IgD-negative memory B cell (primary cell): ENCODE measurements at regions not wholly inside any gene's neighbourhood (a gene's known extent, or its start where the extent isn't known, plus 50 kb on each side); places are given as distances from the start of the nearest gene placed in this dataset.

Experiments
- H3K27ac Mint-ChIP-seq, 3 donors: one replicate each; pipeline ENCODE4 v1.8.0; 2020 to 2022; ENCODE audit warnings: mild to moderate bottlenecking in 3 of 3, mixed read lengths in 3 of 3, moderate library complexity in 1 of 3
- H3K27me3 Mint-ChIP-seq: one replicate; pipeline ENCODE4 v1.8.0; 2021; ENCODE audit warnings: mixed read lengths
- H3K36me3 Mint-ChIP-seq: one replicate; pipeline ENCODE4 v1.8.0; 2020; ENCODE audit warnings: mild to moderate bottlenecking, mixed read lengths
- H3K4me1 Mint-ChIP-seq, 3 donors: one replicate each; pipeline ENCODE4 v1.8.0; 2020 to 2022; ENCODE audit warnings: mixed read lengths in 3 of 3, mild to moderate bottlenecking in 1 of 3
- H3K4me3 Mint-ChIP-seq, 4 donors: one replicate each; pipeline ENCODE4 v1.8.0; 2020 to 2022; ENCODE audit warnings: mild to moderate bottlenecking in 4 of 4, mixed read lengths in 4 of 4, moderate library complexity in 3 of 4
- H3K9me3 Mint-ChIP-seq, 3 donors: one replicate each; pipeline ENCODE4 v1.8.0; 2020 to 2021; ENCODE audit warnings: mixed read lengths in 3 of 3, mild to moderate bottlenecking in 1 of 3

DNA sequence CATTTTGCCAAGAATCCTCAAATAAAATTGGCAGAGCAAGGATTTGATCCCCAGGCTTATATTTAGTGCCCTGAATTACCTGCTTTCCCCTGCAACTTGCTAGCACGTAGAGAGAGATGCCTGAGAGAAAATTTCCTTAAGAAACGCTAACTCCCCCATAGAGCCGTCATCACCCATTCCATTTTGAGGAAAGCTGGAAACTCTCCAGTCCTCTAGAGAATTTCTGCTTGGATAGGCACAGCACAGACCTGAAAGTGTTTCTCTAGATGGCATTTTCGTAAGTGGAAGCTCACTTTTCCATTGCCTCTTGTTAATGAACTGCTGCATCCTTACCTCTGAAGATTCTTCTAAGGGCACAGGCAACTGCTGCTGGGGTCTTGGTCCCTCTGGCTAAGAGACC lies 277.8 kb upstream of the SIX2 start:
- Mint-ChIP-seq H3K4me3 (no peak overlapping the region), H3K36me3 (no peaks in the 10 kb centered on the region), H3K27me3 (no peaks in the 10 kb centered on the region), H3K9me3 (no peaks in the 10 kb centered on the region), H3K27ac (no peak overlapping the region), H3K4me1 (peaks cover 0 to 6% (median 0%) of the 10 kb centered on the region in 3 donors)

DNA sequence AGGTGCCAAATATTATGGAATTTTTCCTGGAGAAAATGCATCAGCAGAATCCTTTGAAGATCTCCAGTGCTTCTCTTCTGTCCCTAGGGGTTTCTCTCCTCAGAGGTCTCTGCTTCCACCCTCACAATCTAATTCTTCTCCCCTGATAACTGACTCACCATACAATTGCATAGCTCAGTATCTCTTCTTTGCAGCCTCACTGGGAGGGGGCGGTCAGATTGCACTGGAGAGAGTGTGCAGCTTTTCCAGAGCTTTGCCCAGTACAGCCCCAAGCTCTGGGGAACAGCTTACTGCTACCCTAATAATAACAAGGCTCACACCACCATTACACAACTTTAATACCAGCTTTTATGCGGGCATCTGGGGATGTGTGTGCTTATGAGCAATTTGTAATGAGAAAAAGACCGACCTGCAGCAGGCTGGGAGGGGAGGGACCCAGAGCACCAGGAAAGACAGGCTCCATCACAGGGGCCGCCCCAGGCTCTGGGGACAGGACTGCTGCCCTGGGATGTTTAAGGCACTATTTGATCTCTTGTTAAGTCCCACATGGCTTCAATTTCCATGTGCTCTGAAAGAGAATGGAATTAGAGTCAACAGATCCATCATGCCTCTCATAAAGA lies 276.6 kb upstream of the SIX2 start:
- no peaks in the 10 kb centered on the region for H3K36me3 Mint-ChIP-seq
- peaks cover under 1% of the 10 kb centered on the region for H3K27me3 Mint-ChIP-seq
- H3K9me3 Mint-ChIP-seq, result no peaks in the 10 kb centered on the region
- H3K4me3 Mint-ChIP-seq, result no peak overlapping the region
- no peak overlapping the region for H3K27ac Mint-ChIP-seq
- H3K4me1 Mint-ChIP-seq, result peaks cover 0 to 5% (median 0%) of the 10 kb centered on the region in 3 donors

- Mint-ChIP-seq H3K27ac (no peak overlapping the region), H3K9me3 (no peaks in the 10 kb centered on the region), H3K27me3 (peaks cover 3% of the 10 kb centered on the region), H3K4me3 (no peak overlapping the region), H3K4me1 (peaks cover 0 to 5% (median 0%) of the 10 kb centered on the region in 3 donors), H3K36me3 (no peaks in the 10 kb centered on the region)
These were observed 276.1 kb upstream of the SIX2 start for GRCh38 chr2:45285311-45285710.

DNA sequence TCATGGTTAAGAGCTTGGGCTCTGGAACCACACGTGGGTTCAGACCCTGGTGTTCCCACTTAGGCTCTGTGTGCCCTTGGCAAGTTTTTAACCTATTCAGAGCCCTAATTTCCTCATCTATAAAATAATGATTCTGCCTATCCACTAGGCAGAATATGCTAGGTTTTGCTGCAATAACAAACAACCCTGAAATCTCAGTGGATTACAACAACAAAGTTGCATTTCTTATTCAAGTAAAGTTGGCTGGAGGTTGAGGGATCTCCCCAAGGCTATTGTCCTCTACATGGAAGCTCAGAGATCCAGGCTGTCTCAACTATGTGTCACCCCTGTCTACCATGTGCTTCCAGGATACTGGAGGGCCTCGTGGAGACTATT lies 275.4 kb upstream of the SIX2 start:
- Mint-ChIP-seq H3K27ac (no peak overlapping the region), H3K36me3 (no peaks in the 10 kb centered on the region), H3K4me3 (no peak overlapping the region), H3K9me3 (no peaks in the 10 kb centered on the region), H3K4me1 (peaks cover 0 to 5% (median 0%) of the 10 kb centered on the region in 3 donors), H3K27me3 (peaks cover 3% of the 10 kb centered on the region)

DNA sequence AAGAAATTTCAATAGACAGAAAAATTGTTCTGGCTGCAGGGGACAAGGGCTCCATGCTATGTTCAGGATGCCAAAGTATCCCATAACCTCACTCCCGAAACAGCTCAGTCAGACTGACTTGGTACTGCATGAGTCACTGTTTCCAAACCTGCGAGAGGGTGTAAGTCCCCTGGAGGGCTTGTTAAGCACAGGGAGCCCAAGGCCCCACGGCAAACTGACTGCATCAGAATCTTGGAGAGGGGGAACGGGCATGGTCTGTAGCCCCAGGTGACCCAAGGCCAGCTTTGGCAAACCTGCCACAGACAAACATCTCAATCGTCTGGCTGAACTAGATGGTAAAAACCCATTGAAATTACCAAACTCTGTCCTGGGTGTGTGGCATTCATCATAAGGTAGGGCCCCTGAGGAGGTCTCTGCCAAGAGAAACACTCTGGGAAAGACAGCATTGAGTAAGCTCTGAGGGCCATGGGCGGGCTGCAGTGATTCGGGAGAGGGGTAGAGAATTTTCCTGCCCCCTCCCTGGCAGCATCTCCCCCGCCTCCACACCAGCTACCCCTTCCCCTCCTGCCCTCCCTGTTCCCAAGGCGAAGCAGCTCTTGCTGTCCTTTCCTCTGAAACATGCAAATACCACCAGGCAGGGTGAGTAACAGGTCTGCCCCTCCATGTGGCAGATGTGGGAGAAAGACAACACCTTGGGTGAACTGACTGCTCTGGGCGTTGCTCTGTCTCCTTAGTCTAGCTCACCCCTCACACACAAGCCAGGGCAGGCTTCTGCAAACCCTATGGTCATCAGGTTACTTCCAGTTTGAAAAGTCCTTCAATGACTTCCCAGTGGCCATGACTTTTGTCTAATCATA lies 274.7 kb upstream of the SIX2 start:
- Mint-ChIP-seq H3K36me3 (no peaks in the 10 kb centered on the region), H3K4me3 (no peak overlapping the region), H3K27me3 (peaks cover 3% of the 10 kb centered on the region), H3K27ac (no peak overlapping the region), H3K9me3 (no peaks in the 10 kb centered on the region), H3K4me1 (no peaks in the 10 kb centered on the region)

GRCh38 chr2:45282646-45283045 lies 273.4 kb upstream of the SIX2 start:
- H3K4me1 Mint-ChIP-seq, result no peaks in the 10 kb centered on the region
- H3K27me3 Mint-ChIP-seq, result peaks cover 3% of the 10 kb centered on the region
- H3K36me3 Mint-ChIP-seq, result no peaks in the 10 kb centered on the region
- no peak overlapping the region for H3K27ac Mint-ChIP-seq
- no peak overlapping the region for H3K4me3 Mint-ChIP-seq
- H3K9me3 Mint-ChIP-seq, result no peaks in the 10 kb centered on the region

DNA sequence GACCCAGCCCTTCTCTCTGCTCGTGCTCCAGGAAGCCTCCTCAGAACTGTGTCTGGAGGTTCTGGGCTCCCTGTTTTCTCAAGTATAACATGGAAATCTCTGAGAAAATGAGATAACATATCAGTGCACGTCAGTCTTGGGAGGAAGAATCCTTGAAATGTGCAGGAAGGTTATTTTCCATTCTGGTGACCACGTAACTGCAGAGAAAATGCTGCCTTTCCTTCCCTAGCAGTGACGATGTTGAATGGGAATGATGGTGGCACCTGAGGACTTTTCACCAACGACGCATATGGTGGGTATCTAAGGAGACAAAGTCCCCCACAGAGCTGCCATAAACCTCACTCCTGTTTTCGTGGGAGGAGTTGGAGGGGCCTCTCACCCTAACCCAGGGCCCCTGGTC lies 272.1 kb upstream of the SIX2 start:
- peaks cover 5% of the 10 kb centered on the region for H3K27me3 Mint-ChIP-seq
- no peaks in the 10 kb centered on the region for H3K36me3 Mint-ChIP-seq
- no peaks in the 10 kb centered on the region for H3K9me3 Mint-ChIP-seq
- no peaks in the 10 kb centered on the region for H3K4me1 Mint-ChIP-seq
- H3K27ac Mint-ChIP-seq, result no peak overlapping the region
- no peak overlapping the region for H3K4me3 Mint-ChIP-seq

DNA sequence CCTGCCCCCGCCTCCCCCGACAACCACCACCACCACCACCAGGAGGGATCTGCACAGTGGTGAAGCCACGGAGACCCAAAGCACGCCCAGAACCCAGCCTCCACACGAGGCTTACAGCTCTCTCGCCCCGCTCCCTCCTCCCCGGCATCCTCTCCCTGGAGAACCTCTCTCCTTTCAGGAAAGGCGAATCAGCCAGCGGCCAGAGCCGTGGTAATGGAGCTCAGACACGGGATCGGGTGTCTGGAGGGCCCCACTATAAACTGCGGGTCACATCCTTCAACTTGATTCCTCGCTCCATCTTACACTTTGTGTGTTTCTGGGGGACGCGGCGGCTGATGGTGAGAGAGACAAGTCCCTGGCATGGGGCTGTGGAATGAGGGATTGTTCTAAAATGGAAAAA lies 271.5 kb upstream of the SIX2 start:
- Mint-ChIP-seq H3K36me3 (no peaks in the 10 kb centered on the region), H3K4me3 (no peak overlapping the region), H3K4me1 (no peaks in the 10 kb centered on the region), H3K27ac (no peak overlapping the region), H3K9me3 (no peaks in the 10 kb centered on the region), H3K27me3 (peaks cover 5% of the 10 kb centered on the region)

- no peaks in the 10 kb centered on the region for H3K9me3 Mint-ChIP-seq
- no peaks in the 10 kb centered on the region for H3K4me1 Mint-ChIP-seq
- H3K27ac Mint-ChIP-seq, result no peak overlapping the region
- peaks cover 5% of the 10 kb centered on the region for H3K27me3 Mint-ChIP-seq
- H3K4me3 Mint-ChIP-seq, result no peak overlapping the region
- no peaks in the 10 kb centered on the region for H3K36me3 Mint-ChIP-seq
These were observed 270.1 kb upstream of the SIX2 start for GRCh38 chr2:45279356-45279755.

GRCh38 chr2:45278365-45279078 lies 269.3 kb upstream of the SIX2 start:
- Mint-ChIP-seq H3K4me1 (no peaks in the 10 kb centered on the region), H3K27me3 (peaks cover 5% of the 10 kb centered on the region), H3K9me3 (no peaks in the 10 kb centered on the region), H3K27ac (no peak overlapping the region), H3K36me3 (no peaks in the 10 kb centered on the region), H3K4me3 (no peak overlapping the region)

DNA sequence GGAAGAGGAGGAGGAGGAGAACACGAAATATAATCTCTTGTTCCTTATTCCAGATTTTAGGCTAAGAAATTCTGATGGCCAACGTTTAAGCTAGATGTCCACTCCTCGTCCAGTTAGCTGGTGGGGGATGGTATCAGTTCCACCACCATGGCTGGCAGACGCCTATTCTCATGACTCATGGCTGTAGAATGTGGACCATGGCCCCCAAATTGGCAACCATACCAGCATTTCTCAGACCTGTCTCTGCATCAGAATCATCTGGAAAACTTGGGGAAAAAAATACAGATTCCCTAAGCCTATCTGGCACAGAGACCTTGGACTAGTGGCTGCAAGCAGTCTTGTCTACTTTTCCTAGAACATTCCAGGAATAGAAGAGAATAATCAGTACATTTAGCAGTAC lies 267.7 kb upstream of the SIX2 start:
- Mint-ChIP-seq H3K4me3 (no peak overlapping the region), H3K27ac (no peak overlapping the region), H3K27me3 (peaks cover 7% of the 10 kb centered on the region), H3K36me3 (no peaks in the 10 kb centered on the region), H3K4me1 (no peaks in the 10 kb centered on the region), H3K9me3 (no peaks in the 10 kb centered on the region)

DNA sequence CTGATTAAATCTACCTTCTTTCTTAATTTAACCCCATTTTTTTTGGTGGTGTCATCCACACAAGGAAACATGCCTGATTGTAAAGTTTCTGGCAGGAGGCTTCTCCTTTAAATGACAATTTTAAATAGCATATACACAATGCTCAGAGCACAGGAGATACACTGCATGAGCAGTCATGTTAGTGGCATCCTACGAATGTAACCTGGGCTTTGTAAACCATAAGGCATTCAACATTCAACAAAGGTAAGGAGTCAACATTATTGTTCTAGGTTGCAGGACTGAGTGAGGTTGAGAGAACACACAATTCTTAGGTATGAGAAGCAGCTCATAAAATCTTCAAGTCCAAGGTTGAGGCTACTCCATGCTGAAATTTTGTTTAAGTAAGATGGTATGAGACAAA lies 266.6 kb upstream of the SIX2 start:
- no peak overlapping the region for H3K4me3 Mint-ChIP-seq
- H3K27ac Mint-ChIP-seq, result no peak overlapping the region
- H3K9me3 Mint-ChIP-seq, result no peaks in the 10 kb centered on the region
- no peaks in the 10 kb centered on the region for H3K36me3 Mint-ChIP-seq
- peaks cover 7% of the 10 kb centered on the region for H3K27me3 Mint-ChIP-seq
- no peaks in the 10 kb centered on the region for H3K4me1 Mint-ChIP-seq

- no peaks in the 10 kb centered on the region for H3K9me3 Mint-ChIP-seq
- no peak overlapping the region for H3K4me3 Mint-ChIP-seq
- H3K4me1 Mint-ChIP-seq, result no peaks in the 10 kb centered on the region
- no peaks in the 10 kb centered on the region for H3K36me3 Mint-ChIP-seq
- H3K27ac Mint-ChIP-seq, result no peak overlapping the region
- H3K27me3 Mint-ChIP-seq, result peaks cover 10% of the 10 kb centered on the region
These were observed 266.1 kb upstream of the SIX2 start for GRCh38 chr2:45275242-45275805.

DNA sequence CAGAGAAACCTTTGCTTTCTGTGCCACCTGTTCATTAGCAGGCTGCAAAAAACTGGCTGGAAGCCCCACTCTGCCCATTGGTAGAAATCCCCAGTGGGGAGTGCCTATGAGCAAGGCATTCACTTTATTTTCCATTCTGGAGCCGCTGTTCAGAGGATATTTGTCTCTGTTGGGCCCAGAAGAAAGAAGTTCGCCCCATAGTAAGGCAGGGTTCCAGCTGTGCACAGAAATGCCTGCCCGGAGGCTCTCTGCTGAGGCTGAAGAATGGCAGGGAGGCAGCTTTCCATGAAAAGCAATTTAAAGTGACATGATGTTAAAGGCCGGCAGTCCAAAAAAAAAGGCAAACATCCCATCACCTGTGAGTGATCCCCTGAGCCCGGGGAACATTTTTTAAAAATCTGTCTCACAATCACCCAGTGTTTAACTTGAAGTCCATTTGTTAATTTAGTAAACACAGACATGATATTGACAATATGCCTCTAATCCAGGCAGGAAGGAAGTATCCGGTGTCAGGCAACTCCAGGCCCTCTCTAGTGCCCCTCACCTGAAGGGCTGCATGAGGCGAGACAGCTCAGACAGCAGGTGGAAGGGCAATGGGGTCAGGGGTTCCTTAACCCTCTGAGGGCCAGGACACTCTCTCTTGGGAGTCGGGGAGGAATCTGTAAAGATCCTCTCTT lies 265.1 kb upstream of the SIX2 start:
- peaks cover 14% of the 10 kb centered on the region for H3K27me3 Mint-ChIP-seq
- no peak overlapping the region for H3K27ac Mint-ChIP-seq
- no peaks in the 10 kb centered on the region for H3K4me1 Mint-ChIP-seq
- H3K4me3 Mint-ChIP-seq, result no peak overlapping the region
- no peaks in the 10 kb centered on the region for H3K9me3 Mint-ChIP-seq
- H3K36me3 Mint-ChIP-seq, result no peaks in the 10 kb centered on the region
